Ureter (tissue), 1 donor: ENCODE measurements at regions not wholly inside any gene's neighbourhood (a gene's known extent, or its start where the extent isn't known, plus 50 kb on each side); places are given as distances from the start of the nearest gene placed in this dataset.
A peak's percentile ranks its signal among the peaks of the same experiment; 100 is the strongest.
"Not testable (repeated sequence)": the region's sequence is repeated elsewhere in the genome, so short reads cannot be mapped to it uniquely, and the experiment has no call there.

ENCODE experiments used
- DNase-seq: peaks from one replicate; pipeline ENCODE4 v3.0.0-alpha.2; 2020; ENCODE audit warnings: low spot score
- donor health status: DM: yes; HTN: yes; CAD: no.

DNA sequence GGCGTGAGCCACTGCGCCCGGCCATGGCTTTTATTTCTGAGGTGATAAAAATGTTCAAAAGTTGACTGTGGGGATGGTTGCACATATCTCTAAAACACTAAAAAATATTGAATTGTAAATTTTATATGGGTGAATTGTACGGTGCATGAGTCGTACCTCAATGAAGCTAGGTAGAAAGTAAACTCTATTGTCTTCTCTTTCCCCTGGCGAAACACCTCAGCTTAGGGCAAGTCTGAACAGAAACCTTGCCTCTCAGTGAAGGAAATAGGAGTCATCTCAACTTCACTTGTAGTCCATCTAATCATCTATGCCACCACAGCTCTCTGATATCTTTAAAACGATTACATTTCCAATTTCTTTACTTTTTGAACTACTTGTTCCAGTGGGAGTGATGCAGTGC is 309.6 kb downstream of the SPATA31A1 start:
- not testable (repeated sequence) for DNase-seq

DNA sequence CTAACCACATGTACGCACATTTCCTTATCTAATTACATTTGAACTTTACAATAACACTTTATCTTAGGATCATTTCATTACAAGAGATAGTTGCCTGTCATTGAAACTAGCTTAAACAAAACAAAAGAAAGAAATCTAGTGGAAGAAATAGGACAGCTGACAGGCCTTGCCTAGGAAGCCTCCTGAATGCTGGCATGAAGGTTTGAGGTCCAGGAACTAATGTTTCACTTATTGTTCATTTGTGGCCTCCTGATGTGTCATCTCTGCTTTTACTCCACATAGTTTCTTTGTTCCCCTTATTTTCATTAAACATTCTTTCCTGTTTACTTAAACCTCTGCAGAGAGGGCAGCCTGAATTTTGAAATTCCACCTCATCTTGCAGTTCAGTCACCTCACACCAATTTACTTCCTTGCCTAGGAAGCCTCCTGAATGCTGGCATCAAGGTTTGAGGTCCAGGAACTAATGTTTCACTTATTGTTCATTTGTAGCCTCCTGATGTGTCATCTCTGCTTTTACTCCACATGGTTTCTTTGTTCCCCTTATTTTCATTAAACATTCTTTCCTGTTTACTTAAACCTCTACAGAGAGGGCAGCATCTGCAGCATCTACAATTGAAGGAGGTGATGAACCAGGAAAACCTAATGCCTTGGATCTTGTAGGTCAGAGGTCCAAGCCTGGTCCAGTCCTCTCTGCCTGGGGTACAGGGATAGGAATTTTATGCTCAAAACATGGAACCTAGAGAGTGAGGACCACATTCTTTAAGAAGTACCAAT is 319.2 kb downstream of the SPATA31A1 start:
- DNase-seq, result not testable (repeated sequence)

DNA sequence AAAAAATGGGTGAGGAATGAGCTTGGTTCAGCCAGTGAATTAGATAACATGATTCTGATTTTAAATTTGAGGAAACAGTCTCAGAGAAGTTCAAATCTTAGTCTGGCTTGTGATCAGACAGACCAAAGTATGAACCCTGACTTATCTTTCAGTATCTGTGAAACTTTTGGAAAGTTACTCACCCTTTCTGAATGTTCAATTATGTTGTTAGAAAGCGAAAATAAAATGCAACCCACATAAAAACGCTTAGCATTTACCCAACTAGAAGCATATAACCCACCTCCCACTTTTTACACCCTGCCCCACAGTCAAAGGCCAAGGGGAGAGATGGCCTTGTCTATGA is 319.7 kb downstream of the SPATA31A1 start:
- DNase-seq, result not testable (repeated sequence)

DNA sequence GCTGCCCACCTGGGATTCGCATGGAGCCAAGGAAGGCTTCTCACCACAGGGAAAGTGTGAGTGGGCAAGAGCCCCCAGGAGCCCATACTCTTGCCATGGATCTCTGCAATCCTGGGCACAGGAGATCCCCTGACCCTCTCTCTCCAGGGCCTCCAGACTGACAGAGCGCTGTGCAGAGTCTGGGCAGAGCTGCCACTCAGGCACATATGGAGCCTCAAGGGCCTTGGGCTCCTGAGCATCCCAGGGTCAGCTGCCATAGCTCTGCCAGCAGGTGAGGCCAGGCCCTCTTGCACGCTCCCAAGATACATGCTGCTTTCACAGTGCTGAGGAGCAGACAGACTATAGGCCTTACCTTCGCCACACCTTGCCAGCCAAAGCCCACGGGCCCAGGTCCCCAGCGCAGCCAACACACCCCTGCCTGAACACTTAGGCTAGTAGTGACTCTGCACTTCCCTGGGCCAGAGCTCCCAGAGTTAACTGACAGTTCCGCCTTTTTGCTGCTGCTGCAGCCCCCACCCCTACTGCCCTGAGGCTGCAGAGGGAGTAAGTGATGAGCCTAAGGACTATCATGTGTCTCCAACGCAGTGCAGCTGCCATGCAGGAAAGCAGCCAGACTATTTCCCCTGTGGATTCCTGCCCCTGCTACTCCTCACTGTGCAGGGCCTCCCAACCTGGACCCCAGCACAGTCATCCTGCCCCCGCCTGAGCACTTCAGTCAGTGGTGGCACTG is 323.2 kb downstream of the SPATA31A1 start:
- DNase-seq, result not testable (repeated sequence)

DNA sequence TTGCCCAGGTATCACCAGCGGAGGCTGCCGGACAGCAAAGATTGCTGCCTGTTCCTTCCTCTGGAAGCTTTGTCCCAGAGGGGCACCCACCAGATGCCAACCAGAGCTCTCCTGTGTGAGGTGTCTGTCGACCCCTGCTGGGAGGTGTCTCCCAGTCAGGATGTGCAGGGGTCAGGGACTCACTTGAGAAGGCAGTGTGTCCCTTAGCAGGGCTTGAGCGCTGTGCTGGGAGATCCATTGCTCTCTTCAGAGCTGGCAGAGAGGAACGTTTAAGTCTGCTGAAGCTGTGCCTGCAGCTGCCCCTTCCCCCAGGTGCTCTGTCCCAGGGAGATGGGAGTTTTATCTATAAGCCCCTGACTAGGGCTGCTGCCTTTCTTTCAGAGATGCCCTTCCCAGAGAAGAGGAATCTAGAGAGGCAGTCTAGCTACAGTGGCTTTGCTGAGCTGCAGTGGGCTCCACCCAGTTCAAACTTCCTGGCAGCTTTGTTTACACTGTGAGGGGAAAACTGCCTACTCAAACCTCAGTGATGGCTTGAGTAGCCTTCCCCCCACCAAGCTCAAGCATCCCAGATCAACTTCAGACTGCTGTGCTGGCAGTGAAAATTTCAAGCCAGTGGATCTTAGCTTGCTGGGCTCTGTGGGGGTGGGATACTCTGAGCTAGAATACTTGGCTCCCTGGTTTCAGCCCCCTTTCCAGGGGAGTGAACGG is 325.4 kb downstream of the SPATA31A1 start:
- DNase-seq, result not testable (repeated sequence)

DNA sequence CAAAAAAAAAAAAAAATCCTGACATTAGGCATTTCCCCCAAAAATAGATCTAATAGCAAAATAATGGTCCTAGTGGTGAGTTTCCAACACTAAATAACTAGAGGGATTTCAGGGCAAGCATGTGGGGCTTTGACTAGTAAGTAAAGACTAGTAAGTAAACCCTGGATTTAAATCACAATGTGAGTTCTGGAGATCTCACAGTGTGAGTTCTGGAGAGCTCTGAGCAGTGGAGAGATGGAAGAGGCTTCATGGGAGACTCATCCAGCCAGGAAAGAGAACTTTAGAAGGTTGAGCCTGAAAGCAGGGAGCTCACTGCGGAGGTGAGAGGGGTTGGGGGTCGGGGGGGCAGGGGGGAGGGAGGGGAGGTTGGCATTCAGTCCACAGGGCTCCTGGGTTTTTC is 373.4 kb downstream of the SPATA31A1 start:
- not testable (repeated sequence) for DNase-seq

DNA sequence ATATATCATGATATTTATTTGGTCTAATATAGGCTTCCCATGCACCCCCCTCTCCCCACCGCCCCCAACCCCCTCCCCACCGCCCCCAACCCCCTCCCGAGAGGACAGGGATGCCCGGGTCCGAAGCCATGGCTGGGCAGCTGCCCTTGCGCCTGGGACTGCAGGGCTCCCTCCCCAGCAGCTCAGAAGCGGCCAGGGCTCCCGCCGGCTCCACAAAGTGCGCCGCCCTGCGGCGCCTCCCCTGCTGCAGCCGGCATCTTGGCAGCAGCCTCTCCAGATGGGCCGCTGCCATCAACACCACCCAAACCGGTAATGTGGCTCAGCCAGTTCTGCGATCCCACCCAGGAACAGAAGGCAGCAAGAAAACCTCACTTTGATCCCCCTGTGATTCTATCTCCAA is 389.4 kb downstream of the SPATA31A1 start:
- not testable (repeated sequence) for DNase-seq

DNA sequence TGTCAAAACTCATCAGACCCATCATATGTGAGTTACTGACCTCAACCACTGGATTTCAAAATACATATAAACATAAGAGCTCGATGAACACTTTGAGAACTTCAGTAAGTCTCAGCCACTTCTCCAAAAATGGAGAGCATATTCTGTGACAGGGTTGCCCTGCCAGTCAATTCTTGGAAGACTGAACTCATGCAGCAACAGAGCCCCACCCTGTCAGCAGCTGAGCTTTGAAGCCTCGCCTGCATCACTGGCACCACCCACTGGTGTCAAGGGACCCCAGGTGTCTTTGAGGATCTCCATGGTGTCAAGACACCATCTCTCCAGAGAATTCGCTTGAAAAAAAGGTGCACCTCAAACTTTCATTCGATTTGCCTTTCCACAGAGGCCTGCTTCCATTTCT is 420.1 kb downstream of the SPATA31A1 start:
- DNase-seq, result not testable (repeated sequence)

DNA sequence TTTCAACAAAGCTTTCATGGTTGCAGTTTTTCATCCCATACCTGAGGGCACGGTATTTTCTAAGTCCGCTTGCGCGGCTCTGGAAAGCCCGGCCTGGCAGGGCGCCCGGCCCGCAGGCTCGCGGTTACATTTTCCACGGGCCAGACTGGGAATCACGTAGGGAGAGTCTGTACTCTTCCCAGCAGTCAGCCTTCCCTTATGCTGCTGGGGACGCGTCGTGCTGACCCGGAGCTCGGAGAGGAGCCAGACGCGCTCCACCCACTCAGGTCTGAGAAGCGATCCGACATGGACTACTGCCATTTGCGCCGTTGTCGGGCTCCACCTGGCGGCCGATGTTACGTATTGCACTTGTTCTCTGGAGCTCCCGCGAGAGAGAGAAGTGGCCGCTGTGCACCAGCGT is 435.9 kb downstream of the SPATA31A1 start:
- peak; percentile 67 for DNase-seq

DNA sequence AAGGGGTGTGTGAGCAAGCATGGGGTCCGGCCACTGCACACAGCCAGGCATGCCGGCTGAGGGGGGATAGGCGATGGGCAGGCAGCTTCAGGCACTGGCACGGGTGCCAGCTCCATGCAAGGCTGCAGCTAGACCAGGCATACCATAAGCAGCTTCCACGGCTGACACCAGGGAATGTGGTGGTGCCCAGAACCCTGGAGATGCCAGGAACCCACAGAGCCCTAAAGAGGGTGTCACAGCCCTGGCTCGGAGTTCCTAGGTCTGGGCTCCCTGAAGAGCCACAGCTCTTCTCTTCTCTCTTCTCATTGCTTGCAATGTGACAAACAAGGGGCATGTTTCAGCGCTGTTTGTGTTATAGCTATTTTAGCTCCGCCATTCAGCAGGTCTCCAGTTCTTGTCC is 442.5 kb downstream of the SPATA31A1 start:
- not testable (repeated sequence) for DNase-seq

DNA sequence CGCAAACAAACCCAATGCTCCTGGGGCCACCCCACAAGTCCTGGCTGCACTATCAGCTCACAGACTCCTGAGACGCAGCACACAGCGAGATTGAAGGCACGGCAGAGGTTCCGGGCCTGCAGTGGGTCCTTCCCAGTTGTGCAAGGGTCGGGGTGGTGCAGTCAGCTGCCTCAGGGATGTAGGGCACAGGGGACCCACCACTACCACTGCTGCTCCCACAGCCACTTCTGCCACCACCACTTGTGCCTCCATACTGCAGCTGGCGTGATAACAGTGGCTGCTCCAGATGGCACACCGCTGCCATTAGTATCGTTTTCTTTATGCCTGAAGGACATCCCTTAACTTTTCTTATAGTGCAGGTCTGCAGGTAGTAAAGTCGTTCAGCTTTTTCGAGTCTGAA is 443.8 kb downstream of the SPATA31A1 start:
- not testable (repeated sequence) for DNase-seq

DNA sequence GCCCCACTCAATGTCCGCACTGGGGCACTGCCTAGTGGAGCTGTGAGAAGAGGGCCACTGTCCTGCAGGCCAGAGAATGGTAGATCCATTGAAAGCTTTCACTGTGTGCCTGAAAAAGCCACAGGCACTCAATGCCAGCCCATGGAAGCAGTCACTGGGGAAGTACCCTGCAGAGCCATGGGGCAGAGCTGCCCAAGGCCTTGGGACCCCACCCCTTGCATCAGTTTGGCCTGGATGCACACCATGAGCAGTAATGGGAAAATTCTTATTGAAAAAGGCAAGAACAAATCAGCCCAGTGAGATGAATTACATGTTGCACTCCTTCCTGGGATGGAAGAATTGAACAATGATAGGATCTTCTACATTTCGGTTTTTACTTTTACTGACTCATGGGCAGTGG is 447.1 kb downstream of the SPATA31A1 start:
- not testable (repeated sequence) for DNase-seq

DNA sequence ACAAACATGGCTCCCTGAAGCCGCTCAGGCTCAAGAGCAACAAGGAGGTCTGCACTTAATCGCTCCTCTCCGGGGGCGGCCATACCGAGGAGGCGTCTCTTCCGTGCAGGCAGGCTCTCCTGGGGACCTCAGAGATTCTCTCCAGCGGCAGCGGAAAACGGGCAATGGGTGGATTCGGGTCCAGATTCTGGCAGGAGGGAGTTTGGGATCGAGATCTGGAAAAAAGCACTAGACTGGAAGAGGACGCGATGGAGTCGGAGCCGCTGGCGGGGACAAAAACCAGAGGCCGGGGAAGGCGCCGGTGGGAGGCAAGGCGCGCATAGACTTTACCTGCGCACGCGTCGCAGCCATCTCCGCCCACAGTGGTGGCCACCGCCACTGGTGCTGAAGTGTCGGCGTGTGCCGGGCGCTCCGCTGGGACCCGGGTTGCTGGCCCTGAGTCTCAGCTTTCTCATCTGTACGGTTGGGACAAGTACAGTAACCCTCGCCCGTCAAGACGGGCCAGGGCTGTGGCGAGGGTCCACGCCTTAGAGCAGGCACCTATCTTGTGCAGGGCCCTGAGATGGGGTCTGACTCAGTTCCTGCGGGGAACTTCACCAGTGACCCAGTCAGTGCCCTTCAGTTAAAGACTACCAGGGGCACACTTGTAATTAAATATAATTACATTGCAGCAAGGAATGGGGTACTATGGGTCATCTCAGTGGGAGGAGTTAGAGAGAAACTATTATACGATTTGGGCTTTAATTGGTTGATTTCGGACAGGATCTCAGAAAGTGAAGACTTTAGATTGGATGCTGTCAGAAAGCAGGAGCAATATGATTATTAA is 454.1 kb downstream of the SPATA31A1 start:
- DNase-seq, result peak; percentile 51

DNA sequence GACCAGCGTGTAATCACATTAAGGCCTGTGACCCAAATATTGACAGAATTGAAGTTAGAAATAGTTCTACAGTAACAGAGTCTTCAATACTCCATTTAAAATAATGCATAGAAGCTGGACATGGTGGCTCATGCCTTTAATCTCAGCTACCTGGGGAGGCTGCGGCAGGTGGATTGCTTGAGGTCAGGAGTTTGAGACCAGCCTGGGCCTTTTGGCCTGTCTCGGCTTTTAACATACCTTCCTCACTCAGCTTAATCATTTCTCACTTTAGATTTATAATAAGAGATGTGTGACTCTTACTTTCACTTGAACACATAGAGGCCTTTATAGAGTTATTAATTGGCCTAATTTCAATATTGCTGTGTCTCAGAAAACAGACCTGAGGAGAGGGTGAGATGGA is 454.9 kb downstream of the SPATA31A1 start:
- not testable (repeated sequence) for DNase-seq

DNA sequence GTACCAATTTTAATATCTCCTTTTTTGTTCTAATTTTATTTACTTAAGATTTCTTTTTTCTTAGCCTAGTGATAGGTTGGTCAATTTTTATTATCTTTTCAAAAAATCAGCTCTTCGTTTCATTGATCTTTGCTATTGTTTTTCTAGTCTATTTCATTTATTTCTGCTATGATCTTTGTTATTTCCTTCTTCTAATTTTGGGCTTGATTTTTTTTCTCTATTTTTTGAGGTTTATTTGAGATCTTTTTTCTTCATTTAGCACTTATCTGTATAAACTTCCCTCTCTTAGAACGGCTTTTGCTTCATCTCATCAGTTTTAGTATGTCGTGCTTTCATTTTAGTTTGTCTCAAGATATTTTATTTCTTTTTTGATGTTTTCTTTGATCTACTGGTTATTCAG is 456.1 kb downstream of the SPATA31A1 start:
- DNase-seq, result not testable (repeated sequence)

DNA sequence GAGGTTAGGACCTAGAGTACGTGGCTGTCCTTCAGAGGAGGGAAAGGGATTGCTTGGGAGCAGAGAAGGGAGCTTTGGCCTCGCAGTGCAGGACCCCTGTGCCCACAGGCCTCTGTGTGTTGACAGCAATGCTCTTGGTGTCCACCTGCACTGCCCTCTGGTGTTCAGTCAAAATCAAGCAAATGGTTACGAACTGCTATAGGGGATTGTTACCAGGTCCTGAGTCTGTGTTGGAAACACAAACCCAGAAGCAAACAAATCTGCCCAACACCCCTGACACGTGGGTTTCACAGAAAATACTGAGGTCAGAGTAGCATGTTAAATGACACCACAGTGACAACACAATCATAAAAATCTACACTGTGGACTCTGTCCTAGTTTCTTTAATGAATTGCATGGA is 473.0 kb downstream of the SPATA31A1 start:
- not testable (repeated sequence) for DNase-seq
